Upper lobe of left lung (tissue), 4 donors: ENCODE measurements at regions not wholly inside any gene's neighbourhood (a gene's known extent, or its start where the extent isn't known, plus 50 kb on each side); places are given as distances from the start of the nearest gene placed in this dataset.

Source experiments
- CTCF ChIP-seq, 6 experiments: fragments of 450-650 bp in 4 of 6; fragments of 200-600 bp in 2 of 6; sonication (generic) in 2 of 6; IDR thresholded peaks; one replicate each; pipeline ENCODE4 v1.5.1; 2016 to 2019; ENCODE audit warnings: antibody characterized with exemption in 6 of 6
- EP300 ChIP-seq, 4 donors: sonication (generic); formaldehyde crosslinking; IDR thresholded peaks; one replicate each; pipeline ENCODE4 v1.5.1; 2017; ENCODE audit warnings: antibody characterized with exemption in 4 of 4, control low read depth in 2 of 4

GRCh38 chrX:20463296-20464075, 196.8 kb upstream of the RPS6KA3 start:
- TF ChIP-seq CTCF (IDR thresholded peaks at IDR 0.05): no peak
- TF ChIP-seq EP300 (IDR thresholded peaks at IDR 0.05): no peak
